ENCODE measurements at regions not wholly inside any gene's neighbourhood (a gene's known extent, or its start where the extent isn't known, plus 50 kb on each side); places are given as distances from the start of the nearest gene placed in this dataset.

DNA sequence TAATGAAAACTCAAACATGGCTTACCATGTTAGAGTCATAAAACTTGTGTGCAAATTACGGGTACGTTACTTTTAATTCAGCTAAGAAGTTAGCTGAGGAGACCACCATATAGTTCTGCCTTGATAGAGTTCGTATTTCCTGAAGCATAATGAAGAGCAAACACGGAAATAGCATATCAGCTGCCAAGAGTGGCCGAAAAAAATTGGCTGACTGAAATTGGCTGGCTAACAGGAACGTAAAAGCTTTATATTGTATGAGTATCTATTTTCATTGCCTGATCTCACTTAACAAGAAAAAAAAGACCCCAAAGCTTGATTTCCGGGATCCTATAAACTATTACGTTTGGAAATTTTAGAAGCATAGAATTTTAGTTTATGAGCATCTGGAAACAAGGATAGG, 1222.9 kb downstream of the ZPLD1 start:
- DNase-seq (ENCODE audit: low read depth): no peak
- TF ChIP-seq, protein P1, sequence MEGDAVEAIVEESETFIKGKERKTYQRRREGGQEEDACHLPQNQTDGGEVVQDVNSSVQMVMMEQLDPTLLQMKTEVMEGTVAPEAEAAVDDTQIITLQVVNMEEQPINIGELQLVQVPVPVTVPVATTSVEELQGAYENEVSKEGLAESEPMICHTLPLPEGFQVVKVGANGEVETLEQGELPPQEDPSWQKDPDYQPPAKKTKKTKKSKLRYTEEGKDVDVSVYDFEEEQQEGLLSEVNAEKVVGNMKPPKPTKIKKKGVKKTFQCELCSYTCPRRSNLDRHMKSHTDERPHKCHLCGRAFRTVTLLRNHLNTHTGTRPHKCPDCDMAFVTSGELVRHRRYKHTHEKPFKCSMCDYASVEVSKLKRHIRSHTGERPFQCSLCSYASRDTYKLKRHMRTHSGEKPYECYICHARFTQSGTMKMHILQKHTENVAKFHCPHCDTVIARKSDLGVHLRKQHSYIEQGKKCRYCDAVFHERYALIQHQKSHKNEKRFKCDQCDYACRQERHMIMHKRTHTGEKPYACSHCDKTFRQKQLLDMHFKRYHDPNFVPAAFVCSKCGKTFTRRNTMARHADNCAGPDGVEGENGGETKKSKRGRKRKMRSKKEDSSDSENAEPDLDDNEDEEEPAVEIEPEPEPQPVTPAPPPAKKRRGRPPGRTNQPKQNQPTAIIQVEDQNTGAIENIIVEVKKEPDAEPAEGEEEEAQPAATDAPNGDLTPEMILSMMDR (conservative IDR thresholded peaks at IDR 0.05; ENCODE audit: low read length): no peak
- H3K4me3 ChIP-seq (ENCODE audit: low read length): no peak overlapping the region

DNA sequence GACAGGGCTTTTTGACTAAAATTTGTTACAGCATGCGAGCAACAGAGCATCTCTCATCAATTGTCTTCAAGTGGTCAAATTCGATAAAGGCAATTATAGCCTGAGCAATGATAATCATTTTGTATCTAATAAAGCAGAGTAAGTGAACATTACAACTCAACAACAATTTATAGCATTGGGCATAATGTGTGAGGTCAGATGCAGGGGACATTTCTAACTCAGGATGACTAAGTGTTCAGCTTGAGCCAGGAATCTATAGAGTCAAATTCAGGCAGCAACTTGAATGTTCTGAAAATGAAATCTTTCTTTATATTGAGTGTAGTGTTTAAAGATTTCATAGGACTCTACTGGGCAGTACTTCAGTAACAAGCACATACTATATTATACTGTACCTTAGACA, 1226.0 kb downstream of the ZPLD1 start:
- no peak for DNase-seq (ENCODE audit: low read depth)
- no peak overlapping the region for H3K4me3 ChIP-seq (ENCODE audit: low read length)
- TF ChIP-seq, protein P1 (conservative IDR thresholded peaks at IDR 0.05; ENCODE audit: low read length): no peak

DNA sequence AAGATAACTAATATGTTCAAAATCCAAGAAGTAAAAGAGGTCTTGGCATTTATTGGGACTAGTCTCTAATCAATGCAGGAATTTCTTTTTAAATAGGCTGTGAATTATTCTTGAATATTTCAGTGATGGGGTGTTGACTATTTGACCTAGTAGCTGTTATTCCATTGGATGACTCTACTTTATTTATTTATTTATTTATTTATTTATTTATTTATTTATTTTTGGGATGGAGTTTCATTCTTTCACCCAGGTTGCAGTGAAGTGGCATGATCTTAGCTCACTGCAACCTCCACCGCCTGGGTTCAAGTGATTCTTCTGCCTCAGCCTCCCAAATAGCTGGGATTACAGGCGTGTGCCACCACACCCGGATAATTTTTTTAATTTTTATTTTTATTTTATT, 1227.8 kb downstream of the ZPLD1 start:
- TF ChIP-seq, protein P1 (conservative IDR thresholded peaks at IDR 0.05; ENCODE audit: low read length): no peak
- no peak for DNase-seq (ENCODE audit: low read depth)
- no peak overlapping the region for H3K4me3 ChIP-seq (ENCODE audit: low read length)

DNA sequence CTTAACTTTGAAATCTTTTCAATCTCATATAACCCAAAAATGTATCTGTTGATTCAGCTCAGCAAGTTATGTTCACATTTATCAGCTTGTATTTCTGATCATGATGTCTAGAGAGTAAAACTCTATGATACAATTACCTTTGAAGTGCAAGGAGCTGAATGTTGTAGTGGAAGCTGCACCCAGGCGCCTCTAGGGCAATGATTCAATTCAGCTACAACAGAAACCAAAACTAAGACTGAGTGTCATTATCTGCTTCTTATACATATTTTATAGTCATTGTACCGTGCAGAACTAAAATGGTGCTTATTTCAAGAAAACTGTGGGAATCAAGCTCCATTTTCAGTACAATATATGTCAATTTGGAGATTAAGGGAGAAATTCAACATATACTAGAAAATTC, 1237.5 kb downstream of the ZPLD1 start:
- TF ChIP-seq, protein P1 (conservative IDR thresholded peaks at IDR 0.05; ENCODE audit: low read length): no peak
- H3K4me3 ChIP-seq (ENCODE audit: low read length): no peak overlapping the region
- DNase-seq (ENCODE audit: low read depth): no peak

DNA sequence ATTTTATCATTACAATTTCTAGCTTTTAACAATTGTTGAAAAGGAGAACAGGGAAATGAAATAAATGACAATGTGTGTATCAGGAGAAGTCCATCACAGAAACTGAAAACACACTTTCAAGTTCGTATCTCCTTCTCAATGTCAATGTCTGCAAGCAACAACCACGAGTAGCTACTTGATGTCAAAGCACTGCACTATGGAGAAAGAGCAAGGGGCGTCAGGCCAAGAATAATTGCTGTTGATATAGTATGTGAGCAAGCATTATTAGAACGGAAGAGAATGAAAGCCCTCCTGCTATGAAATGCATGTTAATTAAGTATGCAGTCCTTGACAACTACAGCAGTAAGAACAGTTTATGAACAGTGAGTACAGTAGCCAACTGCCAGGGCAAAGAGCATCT, 1250.1 kb downstream of the ZPLD1 start:
- no peak overlapping the region for H3K4me3 ChIP-seq (ENCODE audit: low read length)
- TF ChIP-seq, protein P1 (conservative IDR thresholded peaks at IDR 0.05; ENCODE audit: low read length): no peak
- no peak for DNase-seq (ENCODE audit: low read depth)

DNA sequence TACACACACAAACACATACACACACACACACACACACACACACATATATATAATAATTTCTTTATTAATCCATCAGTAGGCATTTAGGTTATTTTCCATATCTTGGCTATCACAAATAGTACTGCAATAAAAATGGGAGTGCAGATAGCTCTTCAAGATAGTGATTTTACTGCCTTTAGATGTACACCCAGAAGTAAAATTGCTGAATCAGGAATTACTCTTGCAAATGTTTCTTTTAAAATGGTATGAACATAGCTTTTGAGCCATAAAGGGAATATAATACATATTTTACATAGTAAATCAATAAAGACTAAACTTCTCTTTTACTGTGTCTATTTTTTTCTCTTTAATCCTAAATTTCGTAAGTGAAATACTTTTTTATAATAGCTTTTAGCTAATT, 1251.1 kb downstream of the ZPLD1 start:
- DNase-seq (ENCODE audit: low read depth): no peak
- TF ChIP-seq, protein P1 (conservative IDR thresholded peaks at IDR 0.05; ENCODE audit: low read length): no peak
- H3K4me3 ChIP-seq (ENCODE audit: low read length): no peak overlapping the region

DNA sequence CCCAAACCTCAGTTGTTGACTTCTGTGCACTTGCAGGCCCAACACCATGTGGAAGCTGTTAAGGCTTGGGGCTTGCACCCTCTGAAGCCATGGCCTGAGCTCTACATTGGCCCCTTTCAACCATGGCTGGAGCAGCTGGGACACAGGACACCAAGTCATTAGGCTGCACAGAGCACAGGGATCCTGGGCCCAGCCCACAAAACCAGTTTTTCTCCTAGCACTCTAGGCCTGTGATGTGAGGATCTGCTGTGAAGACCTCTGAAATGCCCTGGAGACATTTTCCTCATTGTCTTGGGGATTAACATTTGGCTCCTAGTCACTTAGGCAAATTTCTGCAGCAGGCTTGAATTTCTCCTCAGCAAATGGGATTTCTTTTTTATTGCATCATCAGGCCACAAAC, 1255.7 kb downstream of the ZPLD1 start:
- no peak for DNase-seq (ENCODE audit: low read depth)
- no peak overlapping the region for H3K4me3 ChIP-seq (ENCODE audit: low read length)
- TF ChIP-seq, protein P1 (conservative IDR thresholded peaks at IDR 0.05; ENCODE audit: low read length): no peak
